ENCODE measurements at regions not wholly inside any gene's neighbourhood (a gene's known extent, or its start where the extent isn't known, plus 50 kb on each side); places are given as distances from the start of the nearest gene placed in this dataset.

- ATAC-seq = no peak
- TF ChIP-seq ZNF8 (CRISPR knock-in tag; IDR thresholded peaks at IDR 0.05) (no peak), SNAI2 (CRISPR knock-in tag; IDR thresholded peaks at IDR 0.05) (no peak)
Observed at GRCh38 chr15:95758851-95759250, 571.6 kb upstream of the NR2F2 start.

GRCh38 chr15:95760508-95760907 lies 570.0 kb upstream of the NR2F2 start:
- TF ChIP-seq ESRRG (CRISPR knock-in tag; IDR thresholded peaks at IDR 0.05) (no peak), ZNF565 (CRISPR knock-in tag; conservative IDR thresholded peaks at IDR 0.05; ENCODE audit: low read depth) (no peak), ZC3H10 (CRISPR knock-in tag; IDR thresholded peaks at IDR 0.05) (no peak)
- no peak for ATAC-seq

GRCh38 chr15:95761501-95762165 lies 568.9 kb upstream of the NR2F2 start:
- TF ChIP-seq ZFP30 (CRISPR knock-in tag; IDR thresholded peaks at IDR 0.05) = no peak
- no peak for TF ChIP-seq CSRNP3 (CRISPR knock-in tag; IDR thresholded peaks at IDR 0.05)
- TF ChIP-seq ZFP3 (CRISPR knock-in tag; IDR thresholded peaks at IDR 0.05) = no peak
- no peak for TF ChIP-seq OSR1 (CRISPR knock-in tag; IDR thresholded peaks at IDR 0.05)
- no peak for TF ChIP-seq ZNF565 (CRISPR knock-in tag; conservative IDR thresholded peaks at IDR 0.05; ENCODE audit: low read depth)
- no peak for TF ChIP-seq ZNF8 (CRISPR knock-in tag; IDR thresholded peaks at IDR 0.05)
- no peak for TF ChIP-seq RARB (CRISPR knock-in tag; IDR thresholded peaks at IDR 0.05)
- no peak for TF ChIP-seq ZC3H10 (CRISPR knock-in tag; IDR thresholded peaks at IDR 0.05)
- TF ChIP-seq ISL1 (CRISPR knock-in tag; IDR thresholded peaks at IDR 0.05) = no peak
- no peak for TF ChIP-seq BACH2 (CRISPR knock-in tag; IDR thresholded peaks at IDR 0.05; ENCODE audit: borderline replicate concordance)
- TF ChIP-seq CREB5 (CRISPR knock-in tag; IDR thresholded peaks at IDR 0.05; ENCODE audit: low read depth) = no peak
- TF ChIP-seq TCF4 (CRISPR knock-in tag; IDR thresholded peaks at IDR 0.05; ENCODE audit: borderline replicate concordance) = no peak
- no peak for TF ChIP-seq PATZ1 (CRISPR knock-in tag; IDR thresholded peaks at IDR 0.05; ENCODE audit: borderline replicate concordance)
- TF ChIP-seq TSHZ2 (CRISPR knock-in tag; IDR thresholded peaks at IDR 0.05) = no peak
- no peak for TF ChIP-seq PPARA (CRISPR knock-in tag; IDR thresholded peaks at IDR 0.05; ENCODE audit: borderline replicate concordance)
- no peak for ATAC-seq

- ATAC-seq = no peak
Observed at GRCh38 chr15:95763426-95763825, 567.1 kb upstream of the NR2F2 start.

GRCh38 chr15:95765161-95765560 lies 565.3 kb upstream of the NR2F2 start:
- no peak for ATAC-seq
- no peak for TF ChIP-seq CSRNP3 (CRISPR knock-in tag; IDR thresholded peaks at IDR 0.05)
- no peak for TF ChIP-seq ZFP3 (CRISPR knock-in tag; IDR thresholded peaks at IDR 0.05)

More at GRCh38 chr15:95763426-95763825, 567.1 kb upstream of the NR2F2 start:
- TF ChIP-seq ZNF8 (CRISPR knock-in tag; IDR thresholded peaks at IDR 0.05) (no peak), ZFP30 (CRISPR knock-in tag; IDR thresholded peaks at IDR 0.05) (no peak), ZNF70 (CRISPR knock-in tag; IDR thresholded peaks at IDR 0.05) (no peak)

Data from SK-N-SH treated with all-trans-retinoic acid at 6 μM for 48 hours (cell line).